NOMO-1 treated with DMSO at 0.1 percent for 48 hours (cell line): ENCODE measurements at regions not wholly inside any gene's neighbourhood (a gene's known extent, or its start where the extent isn't known, plus 50 kb on each side); places are given as distances from the start of the nearest gene placed in this dataset.
"Not testable (repeated sequence)": the region's sequence is repeated elsewhere in the genome, so short reads cannot be mapped to it uniquely, and the experiment has no call there.

Experiments used
- DNase-seq: peaks from one replicate; lab custom pipeline; 2025; ENCODE audit not compliant: unreplicated experiment; lab: John Stamatoyannopoulos, UW

- DNase-seq = no peak
Observed at GRCh38 chr2:149877074-149877473, 289.5 kb upstream of the MMADHC start.

GRCh38 chr2:149873936-149874335 lies 286.4 kb upstream of the MMADHC start:
- no peak for DNase-seq

- no peak for DNase-seq
Observed at GRCh38 chr2:149872638-149873150, 285.1 kb upstream of the MMADHC start.

GRCh38 chr2:149872041-149872440 lies 284.5 kb upstream of the MMADHC start:
- DNase-seq = no peak

GRCh38 chr2:149871091-149871885 lies 283.7 kb upstream of the MMADHC start:
- DNase-seq = no peak

- DNase-seq = no peak
Observed at GRCh38 chr2:149863227-149863626, 275.7 kb upstream of the MMADHC start.

GRCh38 chr2:149861034-149861433 lies 273.5 kb upstream of the MMADHC start:
- DNase-seq = peak; percentile 36

- no peak for DNase-seq
Observed at GRCh38 chr2:149860276-149860921, 272.8 kb upstream of the MMADHC start.

- peak; percentile 89 for DNase-seq
Observed at GRCh38 chr2:149858901-149859634, 271.5 kb upstream of the MMADHC start.

- DNase-seq = no peak
Observed at GRCh38 chr2:149858216-149858615, 270.6 kb upstream of the MMADHC start.

- DNase-seq = no peak
Observed at GRCh38 chr2:149857344-149857743, 269.8 kb upstream of the MMADHC start.

- DNase-seq = not testable (repeated sequence)
Observed at GRCh38 chr2:149855859-149856258, 268.3 kb upstream of the MMADHC start.

GRCh38 chr2:149849591-149849990 lies 262.0 kb upstream of the MMADHC start:
- DNase-seq = no peak

GRCh38 chr2:149849136-149849535 lies 261.6 kb upstream of the MMADHC start:
- no peak for DNase-seq

- DNase-seq = no peak
Observed at GRCh38 chr2:149841396-149841795, 253.8 kb upstream of the MMADHC start.

GRCh38 chr2:149832324-149832723 lies 244.7 kb upstream of the MMADHC start:
- no peak for DNase-seq

- no peak for DNase-seq
Observed at GRCh38 chr2:149828520-149829210, 241.1 kb upstream of the MMADHC start.

GRCh38 chr2:149827585-149828126 lies 240.1 kb upstream of the MMADHC start:
- DNase-seq = no peak

- no peak for DNase-seq
Observed at GRCh38 chr2:149826471-149827125, 239.0 kb upstream of the MMADHC start.

- no peak for DNase-seq
Observed at GRCh38 chr2:149825473-149825872, 237.9 kb upstream of the MMADHC start.
